ENCODE measurements at regions not wholly inside any gene's neighbourhood (a gene's known extent, or its start where the extent isn't known, plus 50 kb on each side); places are given as distances from the start of the nearest gene placed in this dataset.

- TF ChIP-seq EZH2 (IDR thresholded peaks at IDR 0.05) (no peak), REST (IDR thresholded peaks at IDR 0.05; ENCODE audit: low read depth) (no peak), POLR2AphosphoS5 (IDR thresholded peaks at IDR 0.05; ENCODE audit: low read depth, low read length) (no peak)
These were observed 559.0 kb upstream of the GOLIM4 start (continued) for GRCh38 chr3:168654700-168655099.

- TF ChIP-seq EZH2 (IDR thresholded peaks at IDR 0.05) (no peak), RAD21 (IDR thresholded peaks at IDR 0.05; ENCODE audit: low read depth) (no peak), MAX (IDR thresholded peaks at IDR 0.05) (no peak), POLR2A (IDR thresholded peaks at IDR 0.05; ENCODE audit: borderline replicate concordance, extremely low read depth, insufficient read depth, insufficient read length) (no peak), ZFX (IDR thresholded peaks at IDR 0.05) (no peak), SP1 (IDR thresholded peaks at IDR 0.05; ENCODE audit: low read depth) (no peak), SRF (IDR thresholded peaks at IDR 0.05; ENCODE audit: low read depth) (no peak), ZNF274 (IDR thresholded peaks at IDR 0.05; ENCODE audit: low read depth, low read length) (no peak), FOSL1 (IDR thresholded peaks at IDR 0.05; ENCODE audit: low read depth) (no peak), SIN3A (IDR thresholded peaks at IDR 0.05; ENCODE audit: low read depth) (no peak), TCF7L2 (IDR thresholded peaks at IDR 0.05; ENCODE audit: borderline replicate concordance, extremely low read depth, insufficient read depth, insufficient read length) (no peak), EGR1 (IDR thresholded peaks at IDR 0.05; ENCODE audit: low read depth) (no peak)
- intact Hi-C loops (cut with micrococcal nuclease) = no loop called here
- no peak overlapping the region for H3K4me3 ChIP-seq (replicated peaks in 1 of 2; ENCODE audit: low read depth in 1 of 2, low read length in 2 of 2)
- no peaks in the 10 kb centered on the region for H3K27me3 ChIP-seq (ENCODE audit: insufficient read depth, low read length)
- H2AFZ ChIP-seq (ENCODE audit: low read depth, low read length, poor library complexity, severe bottlenecking) = no peak overlapping the region
- H3K9me2 ChIP-seq (ENCODE audit: insufficient read depth) = no peaks in the 10 kb centered on the region
- no peaks in the 10 kb centered on the region for H4K20me1 ChIP-seq (ENCODE audit: insufficient read depth)
- no peaks in the 10 kb centered on the region for H3K9me3 ChIP-seq (ENCODE audit: control insufficient read depth in 1 of 2, insufficient read depth in 1 of 2, low read depth in 1 of 2, low read length in 2 of 2)
- RAD21 ChIA-PET (ENCODE audit: low non-redundant PET in 1 of 2, low total read pairs in 2 of 2, uncharacterized antibody in 2 of 2, unreplicated experiment in 2 of 2) = no interaction called here
- H3K4me2 ChIP-seq (ENCODE audit: low read length) = no peak overlapping the region
- H3K9ac ChIP-seq (ENCODE audit: low read length) = no peak overlapping the region
- CTCF ChIA-PET = no interaction called here
- no peaks in the 10 kb centered on the region for H3K36me3 ChIP-seq (ENCODE audit: control insufficient read depth in 1 of 2, insufficient read depth in 2 of 2, low read length in 2 of 2)
- no peak overlapping the region for H3K27ac ChIP-seq (ENCODE audit: low read depth, low read length)
- no TSS peak for BruUV-seq (replicated peaks)
- no peaks in the 10 kb centered on the region for H3K4me1 ChIP-seq (ENCODE audit: control insufficient read depth in 1 of 2, insufficient read depth in 2 of 2, low read length in 2 of 2)
- POLR2A ChIA-PET = no interaction called here
- no peak for ATAC-seq
- no peaks in the 10 kb centered on the region for H3K79me2 ChIP-seq (ENCODE audit: insufficient read depth, low read length)
- DNase-seq (ENCODE audit: low read depth, low spot score) = no peak
These were observed 557.5 kb upstream of the GOLIM4 start for GRCh38 chr3:168653255-168653654.
